Esophagus squamous epithelium (tissue), 5 donors: ENCODE measurements at regions not wholly inside any gene's neighbourhood (a gene's known extent, or its start where the extent isn't known, plus 50 kb on each side); places are given as distances from the start of the nearest gene placed in this dataset.

Experiments used
- DNase-seq: peaks from one replicate; lab custom pipeline; 2025; lab: John Stamatoyannopoulos, UW
- H3K27ac ChIP-seq, 4 donors: fragments of 200-600 bp; sonication (generic); one replicate each; pipeline ENCODE4 v1.5.1; 2016 to 2019; ENCODE audit warnings: mild to moderate bottlenecking in 1 of 4
- H3K27me3 ChIP-seq, 4 donors: fragments of 200-600 bp; sonication (generic); 1 replicate in 3 of 4; 2 replicates in 1 of 4; pipeline versions ENCODE4 v1.5.1 to v1.6.0; 2017 to 2021; ENCODE audit warnings: antibody characterized with exemption in 1 of 4
- H3K36me3 ChIP-seq, 3 donors: fragments of 200-600 bp; sonication (generic); one replicate each; pipeline ENCODE4 v1.5.1; 2016 to 2019
- H3K4me1 ChIP-seq, 3 donors: fragments of 200-600 bp; sonication (generic); one replicate each; pipeline ENCODE4 v1.5.1; 2017 to 2019
- H3K4me3 ChIP-seq, 4 donors: fragments of 200-600 bp; sonication (generic); 1 replicate in 3 of 4; 2 replicates in 1 of 4; pipeline ENCODE4 v1.5.1; 2016 to 2019; ENCODE audit warnings: mild to moderate bottlenecking in 2 of 4, moderate library complexity in 1 of 4
- H3K9me3 ChIP-seq, 3 donors: fragments of 200-600 bp; sonication (generic); one replicate each; pipeline ENCODE4 v1.5.1; 2016 to 2019
- CTCF ChIP-seq, 6 experiments: fragments of 450-650 bp in 4 of 6; fragments of 200-600 bp in 2 of 6; sonication (generic) in 2 of 6; IDR thresholded peaks; one replicate each; pipeline ENCODE4 v1.5.1; 2016 to 2019; ENCODE audit warnings: antibody characterized with exemption in 6 of 6, mild to moderate bottlenecking in 4 of 6, moderate library complexity in 4 of 6
- POLR2A ChIP-seq, 4 donors: fragments of 450-650 bp; IDR thresholded peaks; one replicate each; pipeline ENCODE4 v1.6.1; 2017; ENCODE audit warnings: antibody characterized with exemption in 4 of 4, mild to moderate bottlenecking in 4 of 4, moderate library complexity in 3 of 4
- WGBS, 2 donors: methylation state at CpG; one replicate each; pipeline ENCODE4 v1.1.5; 2018; 5-methylcytosine and 5-hydroxymethylcytosine counted together
- intact Hi-C: fragments of 100-400 bp; cut with DNase I; formaldehyde crosslinking; loops from one replicate; pipeline ENCODE4 v1.15.0; 2022
- donor health status: DM: yes; HTN: yes; CAD: no.

GRCh38 chr20:60467771-60468170 is 509.5 kb downstream of the CDH26 start:
- H3K9me3 ChIP-seq: no peaks in the 10 kb centered on the region
- no peaks in the 10 kb centered on the region for H3K4me1 ChIP-seq
- DNase-seq: no peak
- H3K36me3 ChIP-seq: no peaks in the 10 kb centered on the region
- 68 to 73% methylated on average over 4 of the region's 4 CpGs for WGBS, 2 donors
- TF ChIP-seq CTCF (IDR thresholded peaks at IDR 0.05) (no peak), POLR2A (IDR thresholded peaks at IDR 0.05) (no peak)
- H3K27ac ChIP-seq: no peak overlapping the region
- H3K27me3 ChIP-seq: no peaks in the 10 kb centered on the region
- intact Hi-C loops: no loop called here
- no peak overlapping the region for H3K4me3 ChIP-seq

- DNase-seq: no peak
- no peaks in the 10 kb centered on the region for H3K4me1 ChIP-seq
- no peak overlapping the region for H3K4me3 ChIP-seq
- no peaks in the 10 kb centered on the region for H3K36me3 ChIP-seq
- H3K9me3 ChIP-seq: no peaks in the 10 kb centered on the region
- H3K27me3 ChIP-seq: no peaks in the 10 kb centered on the region
- H3K27ac ChIP-seq: no peak overlapping the region
- 67 to 82% methylated on average over 5 of the region's 5 CpGs for WGBS, 2 donors
- TF ChIP-seq CTCF (IDR thresholded peaks at IDR 0.05): no peak
- TF ChIP-seq POLR2A (IDR thresholded peaks at IDR 0.05): no peak
- intact Hi-C loops: no loop called here
Measured at GRCh38 chr20:60469829-60470228, 511.6 kb downstream of the CDH26 start.

- 67% methylated on average over 1 of the region's 1 CpG for WGBS, 2 donors
- Histone ChIP-seq H3K9me3 (no peaks in the 10 kb centered on the region), H3K36me3 (no peaks in the 10 kb centered on the region), H3K4me1 (no peaks in the 10 kb centered on the region), H3K27ac (no peak overlapping the region), H3K27me3 (no peaks in the 10 kb centered on the region), H3K4me3 (no peak overlapping the region)
- DNase-seq: no peak
- TF ChIP-seq CTCF (IDR thresholded peaks at IDR 0.05): no peak
- TF ChIP-seq POLR2A (IDR thresholded peaks at IDR 0.05): no peak
- intact Hi-C loops: no loop called here
Measured at GRCh38 chr20:60470366-60470765, 512.1 kb downstream of the CDH26 start.

GRCh38 chr20:60473211-60473610 is 515.0 kb downstream of the CDH26 start:
- TF ChIP-seq CTCF (IDR thresholded peaks at IDR 0.05) (no peak), POLR2A (IDR thresholded peaks at IDR 0.05) (no peak)
- no peak for DNase-seq
- 20 to 48% methylated on average over 1 to 2 of the region's 2 CpGs for WGBS, 2 donors
- no peaks in the 10 kb centered on the region for H3K36me3 ChIP-seq
- H3K4me3 ChIP-seq: no peak overlapping the region
- intact Hi-C loops: no loop called here
- H3K27me3 ChIP-seq: no peaks in the 10 kb centered on the region
- no peaks in the 10 kb centered on the region for H3K4me1 ChIP-seq
- H3K27ac ChIP-seq: no peak overlapping the region
- H3K9me3 ChIP-seq: no peaks in the 10 kb centered on the region

- Histone ChIP-seq H3K9me3 (no peaks in the 10 kb centered on the region), H3K27me3 (no peaks in the 10 kb centered on the region), H3K27ac (no peak overlapping the region), H3K4me1 (no peaks in the 10 kb centered on the region), H3K36me3 (no peaks in the 10 kb centered on the region), H3K4me3 (no peak overlapping the region)
- 69 to 77% methylated on average over 8 of the region's 8 CpGs for WGBS, 2 donors
- TF ChIP-seq POLR2A (IDR thresholded peaks at IDR 0.05) (no peak), CTCF (IDR thresholded peaks at IDR 0.05) (no peak)
- DNase-seq: no peak
- intact Hi-C loops: no loop called here
Measured at GRCh38 chr20:60474385-60474910, 516.2 kb downstream of the CDH26 start.
